ENCODE measurements at regions not wholly inside any gene's neighbourhood (a gene's known extent, or its start where the extent isn't known, plus 50 kb on each side); places are given as distances from the start of the nearest gene placed in this dataset.

- DNase-seq (ENCODE audit: low spot score): no peak
Measured at GRCh38 chr13:106382534-106382933, 152.9 kb downstream of the EFNB2 start.

DNA sequence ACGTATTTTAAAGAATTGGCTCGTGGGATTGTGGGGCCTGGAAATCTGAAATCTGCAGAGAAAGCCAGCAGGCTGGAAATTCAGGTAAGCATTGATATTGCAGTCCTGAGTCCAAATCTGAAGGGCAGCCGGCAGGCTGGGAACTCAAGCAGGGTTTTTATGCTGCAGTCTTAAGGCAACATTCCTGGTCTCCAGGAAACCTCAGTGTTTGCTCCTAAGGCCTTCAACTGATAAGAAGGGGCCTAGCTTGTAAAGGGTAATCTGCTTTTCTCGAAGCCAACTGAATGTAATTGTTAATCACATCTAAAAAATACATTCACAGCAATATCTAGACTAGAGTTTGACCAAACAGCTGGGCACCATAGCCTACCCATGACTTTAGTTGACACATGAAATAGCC lies 154.4 kb downstream of the EFNB2 start:
- no peak for DNase-seq (ENCODE audit: low spot score)

DNA sequence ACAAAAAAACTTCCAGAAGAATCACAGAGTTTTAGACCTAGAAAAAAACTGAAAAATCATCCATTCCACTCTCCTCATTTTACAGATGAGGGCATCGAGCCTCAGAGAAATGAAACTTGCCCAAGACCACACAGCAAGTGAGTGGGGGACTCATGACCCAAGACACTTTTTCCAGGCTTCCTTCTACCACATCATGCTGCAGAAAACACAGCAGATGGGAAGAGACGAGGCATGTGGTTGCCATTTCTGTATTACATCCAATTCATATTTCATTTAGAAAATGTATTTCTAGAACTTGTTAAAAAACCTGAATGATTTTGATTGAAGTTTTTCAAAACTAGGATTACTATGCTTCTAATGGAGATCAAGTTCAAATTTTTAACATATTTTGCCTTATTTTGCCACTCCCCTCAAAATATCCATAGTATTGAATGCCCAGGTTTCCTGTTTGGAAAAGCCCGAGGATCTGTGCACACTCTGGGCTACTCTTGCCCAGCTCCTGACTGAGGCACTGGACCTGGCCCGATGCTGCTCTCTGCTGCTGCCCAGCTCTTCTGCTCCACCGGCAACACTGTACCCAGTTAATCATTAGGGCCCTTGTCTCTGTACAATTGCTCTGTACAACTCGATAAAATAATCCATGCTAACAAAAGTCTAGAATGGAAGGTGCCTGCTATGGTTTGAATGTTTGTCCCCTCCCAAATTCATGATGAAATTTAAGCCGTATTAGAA lies 157.4 kb downstream of the EFNB2 start:
- no peak for DNase-seq (ENCODE audit: low spot score)

DNA sequence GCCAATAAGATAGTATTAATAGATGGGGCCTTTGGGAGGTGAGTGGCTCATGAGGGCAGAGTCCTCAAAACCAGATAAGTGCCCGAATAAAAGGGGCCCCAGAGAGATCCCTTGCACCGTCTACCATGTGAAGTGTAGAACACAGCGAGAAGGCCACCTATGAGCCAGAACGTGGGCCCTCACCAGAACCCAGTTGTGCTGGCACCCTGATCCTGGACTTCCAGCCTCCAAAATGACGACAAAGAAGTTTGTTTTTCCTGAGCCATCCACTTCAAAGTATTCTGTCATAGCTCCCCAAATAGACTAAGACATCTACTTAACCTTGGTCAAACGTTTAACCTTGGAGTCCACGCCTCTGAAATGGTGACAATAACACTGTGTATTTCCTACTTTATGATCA lies 158.1 kb downstream of the EFNB2 start:
- DNase-seq (ENCODE audit: low spot score): no peak

DNA sequence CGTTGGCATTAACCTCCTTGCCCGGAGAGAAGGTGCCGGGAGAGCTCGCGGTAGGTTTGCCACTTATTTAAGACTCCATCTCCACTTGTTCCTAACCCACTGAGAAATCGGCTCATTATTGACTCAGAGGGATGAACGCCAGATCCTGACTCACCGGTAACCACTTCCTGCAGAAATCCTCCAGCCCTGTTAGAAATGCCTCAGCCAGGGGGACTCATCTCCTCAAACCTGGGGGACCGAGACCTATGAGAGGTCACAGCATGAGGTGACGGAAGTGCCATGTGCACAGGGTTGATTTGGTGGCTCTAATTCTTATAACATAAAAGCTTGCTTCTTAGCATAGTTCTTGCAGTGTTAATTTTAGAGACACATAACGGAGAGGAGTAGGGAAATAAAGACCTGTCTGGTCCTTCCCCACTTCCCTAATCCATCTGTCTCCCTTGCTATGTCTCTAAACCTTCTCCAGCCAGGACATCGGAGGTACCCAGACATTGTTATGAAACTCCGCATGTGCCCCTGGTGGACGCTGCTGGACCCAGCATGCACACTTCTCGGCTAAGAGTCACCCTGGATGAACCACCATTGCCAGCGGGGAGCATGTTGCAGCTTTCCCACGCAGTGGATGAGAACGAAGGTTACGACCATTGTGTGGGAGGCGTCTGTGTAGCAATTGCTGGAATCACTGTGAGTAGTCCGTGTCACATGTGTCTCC lies 158.9 kb downstream of the EFNB2 start:
- DNase-seq (ENCODE audit: low spot score): peak; percentile 37

- DNase-seq (ENCODE audit: low spot score): no peak
Measured at GRCh38 chr13:106375085-106375484, 160.4 kb downstream of the EFNB2 start.

- DNase-seq (ENCODE audit: low spot score): no peak
Measured at GRCh38 chr13:106374631-106375030, 160.8 kb downstream of the EFNB2 start.

DNA sequence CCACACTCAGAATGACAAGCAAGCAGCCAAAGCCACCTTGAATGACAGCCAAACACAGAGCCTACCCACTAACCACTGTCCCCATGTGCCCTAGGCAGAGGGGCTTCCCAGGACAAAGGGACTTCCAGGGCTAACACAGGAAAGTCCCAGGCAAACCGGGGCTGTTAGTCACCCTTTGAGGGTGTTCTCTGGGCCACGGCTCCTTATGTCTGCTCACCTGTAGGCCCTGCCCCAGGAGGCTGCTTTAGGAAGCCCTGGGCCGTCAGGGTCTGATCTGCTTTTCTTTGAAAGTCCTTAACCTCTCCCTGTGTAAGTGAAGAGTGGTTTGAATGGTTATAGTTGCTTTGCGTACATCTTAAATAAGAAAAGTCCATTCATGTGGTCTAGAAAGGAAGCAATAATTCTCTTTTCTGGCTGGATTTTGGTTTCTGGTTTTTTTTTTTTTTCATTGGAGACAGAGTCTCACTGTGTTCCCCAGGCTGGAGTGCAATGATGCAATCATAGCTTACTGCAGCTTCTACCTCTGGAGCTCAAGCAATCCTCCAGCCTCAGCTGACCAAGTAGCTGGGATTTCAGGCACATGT lies 161.4 kb downstream of the EFNB2 start:
- no peak for DNase-seq (ENCODE audit: low spot score)

- no peak for DNase-seq (ENCODE audit: low spot score)
Measured at GRCh38 chr13:106373304-106373988, 162.0 kb downstream of the EFNB2 start.

DNA sequence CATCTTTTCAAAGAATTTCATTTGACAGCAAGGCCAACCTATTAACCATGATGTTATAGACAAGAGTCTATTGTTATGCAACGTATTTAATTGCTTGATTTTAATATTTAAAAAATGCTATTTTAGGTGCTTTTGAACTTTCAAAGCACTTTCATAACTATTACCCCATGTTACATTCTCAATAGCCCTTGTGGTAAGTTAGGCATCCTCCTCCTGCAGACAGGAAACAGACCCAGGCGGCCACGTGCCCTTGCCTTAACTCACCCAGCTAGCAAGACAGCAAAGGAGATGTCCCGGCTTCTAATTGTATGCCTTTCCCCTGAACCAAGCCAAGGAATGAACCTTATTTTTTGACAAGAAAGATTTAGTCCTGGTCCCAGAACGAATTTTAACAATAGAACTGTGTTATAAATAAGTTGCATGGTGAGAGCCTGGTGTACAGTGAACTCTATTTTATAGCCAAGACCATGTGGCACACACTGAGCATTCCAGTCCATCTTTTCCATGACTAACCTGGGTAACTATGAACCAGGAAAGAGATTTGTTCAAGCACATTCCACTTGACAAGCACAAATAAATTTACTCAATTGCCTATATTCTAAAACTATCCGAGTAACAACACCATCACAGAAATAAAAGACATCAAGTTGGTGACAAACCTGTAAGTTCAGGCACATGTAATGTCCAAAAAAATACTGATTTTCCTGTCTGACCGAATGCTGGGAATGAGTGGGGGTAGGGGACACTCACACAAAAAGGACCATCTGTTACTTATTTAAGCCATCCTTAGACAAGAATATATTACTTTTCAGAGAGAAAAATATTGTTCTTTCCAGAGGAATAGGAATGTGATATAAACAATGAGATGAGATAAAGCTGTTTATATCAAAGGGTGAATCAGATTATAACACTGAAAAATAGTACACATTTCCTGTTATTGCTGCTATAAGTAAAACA lies 163.0 kb downstream of the EFNB2 start:
- DNase-seq (ENCODE audit: low spot score): no peak

GRCh38 chr13:106371024-106371423 lies 164.4 kb downstream of the EFNB2 start:
- no peak for DNase-seq (ENCODE audit: low spot score)

GRCh38 chr13:106369858-106370257 lies 165.6 kb downstream of the EFNB2 start:
- no peak for DNase-seq (ENCODE audit: low spot score)

- no peak for DNase-seq (ENCODE audit: low spot score)
Measured at GRCh38 chr13:106369091-106369490, 166.4 kb downstream of the EFNB2 start.

DNA sequence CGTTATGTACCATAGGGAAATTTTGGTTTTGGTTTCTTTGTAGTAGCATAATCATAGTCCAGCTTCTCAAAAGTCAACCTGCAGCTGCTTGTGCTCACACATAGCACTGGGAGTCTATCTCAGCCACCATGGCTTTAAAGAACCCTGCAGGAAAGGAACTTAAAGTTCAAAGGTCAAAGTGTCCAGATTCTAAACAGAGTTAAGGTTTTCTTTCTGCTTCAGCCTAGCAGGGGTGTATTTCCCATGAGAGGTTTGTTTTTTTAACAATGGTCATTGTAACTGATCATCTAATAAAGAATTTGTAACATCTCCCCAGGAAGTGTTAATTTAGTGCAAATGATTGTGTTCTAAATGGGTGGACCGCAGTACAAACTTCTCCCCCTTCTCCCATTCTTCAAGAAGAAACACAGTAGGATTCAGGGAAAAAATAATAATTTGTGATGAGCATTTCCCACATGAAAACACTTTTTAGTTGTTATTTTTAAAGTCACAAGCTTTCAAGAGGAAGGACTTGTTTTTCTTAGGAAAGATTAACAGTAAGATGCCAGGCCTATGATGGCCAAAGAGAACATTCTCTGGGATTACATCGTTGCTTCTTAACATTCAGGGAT lies 168.0 kb downstream of the EFNB2 start:
- DNase-seq (ENCODE audit: low spot score): no peak

- DNase-seq (ENCODE audit: low spot score): no peak
Measured at GRCh38 chr13:106362707-106363106, 172.8 kb downstream of the EFNB2 start.

DNA sequence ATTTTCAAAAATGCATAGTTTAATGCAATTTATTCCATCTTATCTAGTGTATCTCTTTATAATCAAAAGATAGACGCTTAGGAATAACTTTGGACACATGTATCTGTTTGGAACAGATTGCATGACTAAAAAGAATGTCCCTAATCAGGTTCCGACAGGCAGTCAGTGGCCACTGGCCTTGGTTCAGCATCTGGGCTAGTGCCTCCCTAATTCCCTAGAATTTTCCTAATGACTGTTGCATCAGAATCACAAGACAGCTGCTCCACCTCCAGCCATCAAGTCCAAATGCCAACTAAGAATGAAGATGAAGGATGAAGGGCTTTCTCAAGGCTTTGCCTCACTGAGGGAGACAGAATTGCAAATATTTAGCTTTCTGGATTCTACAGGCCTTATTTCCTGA lies 173.8 kb downstream of the EFNB2 start:
- no peak for DNase-seq (ENCODE audit: low spot score)

DNA sequence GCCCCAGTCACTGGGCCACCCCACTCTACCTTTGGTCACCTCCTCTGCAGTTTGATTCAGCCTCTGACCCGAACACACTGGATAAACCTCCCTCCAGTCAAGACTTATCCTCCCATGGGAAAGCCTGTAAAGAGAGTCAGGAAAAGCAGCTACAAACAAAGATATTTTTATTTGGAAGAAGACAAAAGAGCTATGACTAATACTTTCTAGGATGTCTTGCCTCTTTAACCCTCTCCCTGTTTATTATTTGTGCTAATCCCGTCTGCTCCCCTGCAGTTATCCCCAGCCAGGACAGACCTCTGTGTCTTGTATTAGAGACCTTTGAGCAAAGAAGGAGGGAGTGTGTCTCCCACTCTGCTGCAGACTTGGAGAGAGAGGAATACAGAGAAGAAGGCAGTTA lies 178.3 kb downstream of the EFNB2 start:
- no peak for DNase-seq (ENCODE audit: low spot score)

- no peak for DNase-seq (ENCODE audit: low spot score)
Measured at GRCh38 chr13:106355866-106356265, 179.6 kb downstream of the EFNB2 start.

GRCh38 chr13:106354961-106355360 lies 180.5 kb downstream of the EFNB2 start:
- no peak for DNase-seq (ENCODE audit: low spot score)

- no peak for DNase-seq (ENCODE audit: low spot score)
Measured at GRCh38 chr13:106352850-106353249, 182.6 kb downstream of the EFNB2 start.

DNA sequence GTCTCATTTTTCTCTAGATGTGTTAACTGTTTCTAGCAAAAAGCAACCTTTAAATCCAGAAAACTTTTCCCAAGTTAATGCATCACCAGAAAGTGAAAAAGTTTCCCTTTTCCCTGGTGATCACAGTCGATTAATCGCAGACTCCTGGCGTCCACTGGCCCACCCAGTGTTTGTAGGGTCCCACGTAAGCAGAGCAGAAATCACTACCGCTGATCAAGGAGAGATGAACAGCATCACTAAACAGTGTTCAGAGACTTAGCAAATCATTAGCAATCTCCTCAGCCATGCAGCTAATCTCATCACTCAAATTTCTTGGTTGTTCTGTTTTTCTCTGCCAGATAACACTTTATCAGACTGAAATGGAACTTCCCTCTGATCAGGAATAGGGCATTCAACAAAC lies 184.2 kb downstream of the EFNB2 start:
- no peak for DNase-seq (ENCODE audit: low spot score)
